Smooth muscle cell (in vitro differentiated cells): ENCODE measurements at regions not wholly inside any gene's neighbourhood (a gene's known extent, or its start where the extent isn't known, plus 50 kb on each side); places are given as distances from the start of the nearest gene placed in this dataset.

Experiments used
- DNase-seq: peaks from one replicate; lab custom pipeline; 2025; ENCODE audit not compliant: unreplicated experiment; lab: John Stamatoyannopoulos, UW
- H2AFZ ChIP-seq: fragments of 200-600 bp; sonication (generic); 2 replicates; pipeline ENCODE4 v1.6.0; 2016; ENCODE audit warnings: antibody characterized with exemption, low read depth, mild to moderate bottlenecking
- H3F3A ChIP-seq: fragments of 200-600 bp; sonication (generic); 2 replicates; pipeline ENCODE4 v1.6.0; 2017; ENCODE audit warnings: antibody characterized with exemption, low read depth
- H3K27ac ChIP-seq: fragments of 200-600 bp; sonication (generic); 2 replicates; pipeline ENCODE4 v1.5.1; 2016; ENCODE audit warnings: low read depth, mild to moderate bottlenecking
- H3K27me3 ChIP-seq: fragments of 200-600 bp; sonication (generic); 2 replicates; pipeline ENCODE4 v1.6.1; 2016; ENCODE audit warnings: low read depth, mild to moderate bottlenecking
- H3K36me3 ChIP-seq: fragments of 200-600 bp; sonication (generic); 2 replicates; pipeline ENCODE4 v1.5.1; 2016; ENCODE audit warnings: low read depth
- H3K4me1 ChIP-seq: fragments of 200-600 bp; sonication (generic); 2 replicates; pipeline ENCODE4 v1.5.1; 2016; ENCODE audit warnings: low read depth
- H3K4me2 ChIP-seq: fragments of 200-600 bp; sonication (generic); 2 replicates; pipeline ENCODE4 v1.6.0; 2016; ENCODE audit warnings: mild to moderate bottlenecking
- H3K4me3 ChIP-seq: fragments of 200-600 bp; sonication (generic); 2 replicates; pipeline ENCODE4 v1.5.1; 2016; ENCODE audit warnings: mild to moderate bottlenecking
- H3K79me2 ChIP-seq: fragments of 200-600 bp; sonication (generic); 2 replicates; pipeline ENCODE4 v1.6.0; 2016; ENCODE audit warnings: low read depth, mild to moderate bottlenecking
- H3K9ac ChIP-seq: fragments of 200-600 bp; sonication (generic); 2 replicates; pipeline ENCODE4 v1.6.0; 2016; ENCODE audit warnings: low read depth
- H3K9me3 ChIP-seq: fragments of 200-600 bp; sonication (generic); replicated peaks from 2 replicates; pipeline ENCODE4 v1.5.1; 2016; ENCODE audit warnings: low read depth
- H4K20me1 ChIP-seq: fragments of 200-600 bp; sonication (generic); 2 replicates; pipeline ENCODE4 v1.6.0; 2016; ENCODE audit warnings: low read depth
- CTCF ChIP-seq: fragments of 200-600 bp; sonication (generic); IDR thresholded peaks from 2 replicates; pipeline ENCODE4 v1.5.1; 2017; ENCODE audit warnings: borderline replicate concordance, mild to moderate bottlenecking, antibody characterized with exemption; ENCODE audit not compliant: insufficient read depth, poor library complexity, severe bottlenecking
- WGBS: methylation state at CpG from one replicate; pipeline ENCODE4 v1.1.7; 2016; ENCODE audit warnings: low lambda C conversion rate; 5-methylcytosine and 5-hydroxymethylcytosine counted together

DNA sequence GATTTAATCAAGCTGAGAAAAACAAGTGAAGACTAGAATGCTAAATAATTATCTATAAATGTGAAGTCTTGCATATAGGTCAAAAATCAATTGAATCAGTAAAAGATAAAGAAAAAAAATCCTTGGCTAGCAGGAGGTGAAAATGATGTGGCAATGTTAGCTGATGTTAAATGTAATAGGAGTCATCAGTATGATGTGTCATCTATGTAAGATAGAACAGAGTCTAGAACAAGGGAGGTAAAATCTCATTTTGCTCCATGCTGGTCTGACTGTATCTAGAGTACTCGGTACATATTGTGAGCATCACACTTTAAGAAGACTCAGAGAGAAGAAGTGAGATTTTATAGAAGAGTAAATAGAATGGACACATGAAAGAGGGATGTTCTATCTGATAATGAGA, 721.2 kb downstream of the ETS1 start:
- no peaks in the 10 kb centered on the region for H3F3A ChIP-seq

GRCh38 chr11:127864861-127865260, 722.5 kb downstream of the ETS1 start:
- Histone ChIP-seq H4K20me1 (no peaks in the 10 kb centered on the region), H3K4me1 (no peaks in the 10 kb centered on the region), H3F3A (no peaks in the 10 kb centered on the region), H3K4me3 (no peak overlapping the region), H3K4me2 (no peak overlapping the region), H3K9me3 (no peaks in the 10 kb centered on the region), H3K27me3 (no peaks in the 10 kb centered on the region), H2AFZ (no peak overlapping the region), H3K36me3 (no peaks in the 10 kb centered on the region), H3K79me2 (no peaks in the 10 kb centered on the region), H3K9ac (no peak overlapping the region), H3K27ac (no peak overlapping the region)
- 93% methylated on average over 2 of the region's 2 CpGs for WGBS
- no peak for TF ChIP-seq CTCF
- no peak for DNase-seq

More for the DNA sequence above, 721.2 kb downstream of the ETS1 start:
- no peak overlapping the region for H3K4me2 ChIP-seq
- no peak for DNase-seq
- no peaks in the 10 kb centered on the region for H4K20me1 ChIP-seq
- WGBS, result 97% methylated on average over 1 of the region's 1 CpG
- H3K36me3 ChIP-seq, result no peaks in the 10 kb centered on the region
- H3K9ac ChIP-seq, result no peak overlapping the region
- no peaks in the 10 kb centered on the region for H3K4me1 ChIP-seq
- H3K27ac ChIP-seq, result no peak overlapping the region
- H3K4me3 ChIP-seq, result no peak overlapping the region
- H3K27me3 ChIP-seq, result no peaks in the 10 kb centered on the region
- TF ChIP-seq CTCF, result no peak
- H3K9me3 ChIP-seq, result no peaks in the 10 kb centered on the region
- H2AFZ ChIP-seq, result no peak overlapping the region
- no peaks in the 10 kb centered on the region for H3K79me2 ChIP-seq

DNA sequence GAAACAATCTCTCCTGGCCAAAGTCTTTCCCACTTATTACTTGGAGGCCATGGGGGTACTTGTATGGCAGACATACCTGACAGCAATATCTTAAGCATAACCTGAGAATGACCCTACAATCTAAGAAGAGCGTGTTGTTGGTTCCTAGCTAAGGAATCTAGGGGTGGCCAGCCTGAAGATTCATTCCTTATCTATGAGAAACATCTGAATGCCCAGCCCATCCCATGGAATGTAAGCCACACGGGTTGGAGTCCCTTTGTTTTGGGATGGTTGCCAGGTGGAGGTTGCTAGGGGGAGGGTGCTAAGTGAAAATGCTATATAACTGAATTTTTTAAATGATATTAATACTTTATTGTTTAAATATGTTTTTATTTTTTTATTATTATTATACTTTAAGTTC, 725.0 kb downstream of the ETS1 start:
- DNase-seq, result no peak
- no peak overlapping the region for H3K4me2 ChIP-seq

More for the DNA sequence above, 725.0 kb downstream of the ETS1 start:
- no peak overlapping the region for H3K27ac ChIP-seq
- H3K27me3 ChIP-seq, result no peaks in the 10 kb centered on the region
- H3K4me1 ChIP-seq, result no peaks in the 10 kb centered on the region
- H3K9ac ChIP-seq, result no peak overlapping the region
- no peaks in the 10 kb centered on the region for H3K9me3 ChIP-seq
- H3K36me3 ChIP-seq, result no peaks in the 10 kb centered on the region
- H3K79me2 ChIP-seq, result no peaks in the 10 kb centered on the region
- H3F3A ChIP-seq, result no peaks in the 10 kb centered on the region
- no peaks in the 10 kb centered on the region for H4K20me1 ChIP-seq
- H3K4me3 ChIP-seq, result no peak overlapping the region
- no peak for TF ChIP-seq CTCF
- WGBS, result 70% methylated on average over 2 of the region's 2 CpGs
- no peak overlapping the region for H2AFZ ChIP-seq
